Adrenal gland (tissue), 9 donors: ENCODE measurements at regions not wholly inside any gene's neighbourhood (a gene's known extent, or its start where the extent isn't known, plus 50 kb on each side); places are given as distances from the start of the nearest gene placed in this dataset.

Experiments
- DNase-seq, 7 donors: peaks; one replicate each; pipeline ENCODE4 v3.0.0-alpha.2; 2019 to 2020
- H3K27ac ChIP-seq, 5 donors: fragments of 200-600 bp; sonication (generic) in 4 of 5; 1 replicate in 3 of 5; 2 replicates in 2 of 5; pipeline versions ENCODE4 v1.5.1 to v1.8.0; 2016 to 2020; ENCODE audit warnings: mild to moderate bottlenecking in 1 of 5
- H3K27me3 ChIP-seq: fragments of 200-600 bp; 2 replicates; pipeline ENCODE4 v1.8.0; 2021
- H3K36me3 ChIP-seq, 2 donors: fragments of 200-600 bp; replicated peaks in 1 of 2; 1 replicate in 1 of 2; 2 replicates in 1 of 2; pipeline versions ENCODE4 v1.5.1 to v1.8.0; 2018 to 2022
- H3K4me1 ChIP-seq, 2 donors: fragments of 200-600 bp; replicated peaks in 1 of 2; 1 replicate in 1 of 2; 2 replicates in 1 of 2; pipeline versions ENCODE4 v1.5.1 to v1.8.0; 2018 to 2021
- H3K4me3 ChIP-seq, 4 donors: fragments of 200-600 bp; sonication (generic) in 3 of 4; one replicate each; pipeline ENCODE4 v1.5.1; 2016 to 2018
- H3K9me3 ChIP-seq, 3 donors: fragments of 200-600 bp; sonication (generic) in 1 of 3; replicated peaks in 1 of 3; 1 replicate in 2 of 3; 2 replicates in 1 of 3; pipeline versions ENCODE4 v1.5.1 to v1.8.0; 2016 to 2021
- POLR2A ChIP-seq, 2 donors: fragments of 450-650 bp; IDR thresholded peaks; one replicate each; pipeline ENCODE4 v1.6.1; 2017; ENCODE audit warnings: antibody characterized with exemption in 2 of 2, mild to moderate bottlenecking in 2 of 2, moderate library complexity in 1 of 2
- WGBS, 4 donors: extraction: QIAGEN DNeasy Blood & Tissue Kit in 2 of 4; methylation state at CpG; one replicate each; pipeline versions ENCODE4 v1.1.5 to v1.1.7; 2013 to 2017; 5-methylcytosine and 5-hydroxymethylcytosine counted together
- intact Hi-C, 2 donors: fragments of 100-400 bp; cut with DNase I; formaldehyde crosslinking; loops; one replicate each; pipeline versions ENCODE4 v1.14.1 to v1.15.0; 2022 to 2023
- TF ChIP-seq, protein P1 (sequence below), 6 experiments: fragments of 450-650 bp in 4 of 6; fragments of 200-600 bp in 2 of 6; sonication (generic) in 1 of 6; IDR thresholded peaks; 1 replicate in 5 of 6; 2 replicates in 1 of 6; pipeline versions ENCODE4 v1.5.1 to v1.8.0; 2016 to 2021; ENCODE audit warnings: antibody characterized with exemption in 6 of 6, mild to moderate bottlenecking in 2 of 6, moderate library complexity in 1 of 6
- donor health status: healthy with polysubstance abuse.
- donor health status: Bipolar disorder and iron deficiency.
- donor health status: DM: yes; HTN: yes; CAD: no.
- donor health status: DM: no; HTN: no; CAD: no.
- donor health status: DM: no; HTN: no; CAD: no.

DNA sequence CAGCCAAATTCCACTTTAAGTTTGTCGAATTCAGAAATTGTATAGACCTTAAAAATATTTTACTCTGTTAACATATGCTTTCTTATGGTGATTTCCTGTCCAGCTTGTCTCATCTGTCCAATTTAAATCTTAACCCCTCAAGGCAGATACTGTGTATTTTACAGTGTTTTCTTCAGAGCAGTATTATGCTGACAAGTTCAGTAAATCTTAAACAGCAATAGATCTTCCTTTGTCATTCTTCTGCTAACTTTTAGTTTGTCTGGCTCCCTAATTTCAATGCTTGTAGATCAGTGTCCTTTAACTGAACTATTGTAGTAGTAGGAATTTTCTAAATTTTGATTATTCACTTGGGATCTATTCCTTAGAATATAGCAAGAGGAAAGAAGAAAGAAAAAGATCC, 52.8 kb upstream of the MEIS1 start:
- DNase-seq, result no peak
- H3K27ac ChIP-seq, result no peak overlapping the region
- 64 to 77% (median 70%) methylated on average over 1 of the region's 1 CpG for WGBS, 4 donors
- H3K4me1 ChIP-seq, result no peaks in the 10 kb centered on the region
- TF ChIP-seq POLR2A (IDR thresholded peaks at IDR 0.05), result no peak
- TF ChIP-seq, protein P1, sequence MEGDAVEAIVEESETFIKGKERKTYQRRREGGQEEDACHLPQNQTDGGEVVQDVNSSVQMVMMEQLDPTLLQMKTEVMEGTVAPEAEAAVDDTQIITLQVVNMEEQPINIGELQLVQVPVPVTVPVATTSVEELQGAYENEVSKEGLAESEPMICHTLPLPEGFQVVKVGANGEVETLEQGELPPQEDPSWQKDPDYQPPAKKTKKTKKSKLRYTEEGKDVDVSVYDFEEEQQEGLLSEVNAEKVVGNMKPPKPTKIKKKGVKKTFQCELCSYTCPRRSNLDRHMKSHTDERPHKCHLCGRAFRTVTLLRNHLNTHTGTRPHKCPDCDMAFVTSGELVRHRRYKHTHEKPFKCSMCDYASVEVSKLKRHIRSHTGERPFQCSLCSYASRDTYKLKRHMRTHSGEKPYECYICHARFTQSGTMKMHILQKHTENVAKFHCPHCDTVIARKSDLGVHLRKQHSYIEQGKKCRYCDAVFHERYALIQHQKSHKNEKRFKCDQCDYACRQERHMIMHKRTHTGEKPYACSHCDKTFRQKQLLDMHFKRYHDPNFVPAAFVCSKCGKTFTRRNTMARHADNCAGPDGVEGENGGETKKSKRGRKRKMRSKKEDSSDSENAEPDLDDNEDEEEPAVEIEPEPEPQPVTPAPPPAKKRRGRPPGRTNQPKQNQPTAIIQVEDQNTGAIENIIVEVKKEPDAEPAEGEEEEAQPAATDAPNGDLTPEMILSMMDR (IDR thresholded peaks at IDR 0.05), result no peak
- H3K36me3 ChIP-seq, result no peaks in the 10 kb centered on the region
- peaks cover under 1% of the 10 kb centered on the region for H3K27me3 ChIP-seq
- H3K4me3 ChIP-seq, result no peak overlapping the region
- intact Hi-C loops, result no loop called here
- no peaks in the 10 kb centered on the region for H3K9me3 ChIP-seq

DNA sequence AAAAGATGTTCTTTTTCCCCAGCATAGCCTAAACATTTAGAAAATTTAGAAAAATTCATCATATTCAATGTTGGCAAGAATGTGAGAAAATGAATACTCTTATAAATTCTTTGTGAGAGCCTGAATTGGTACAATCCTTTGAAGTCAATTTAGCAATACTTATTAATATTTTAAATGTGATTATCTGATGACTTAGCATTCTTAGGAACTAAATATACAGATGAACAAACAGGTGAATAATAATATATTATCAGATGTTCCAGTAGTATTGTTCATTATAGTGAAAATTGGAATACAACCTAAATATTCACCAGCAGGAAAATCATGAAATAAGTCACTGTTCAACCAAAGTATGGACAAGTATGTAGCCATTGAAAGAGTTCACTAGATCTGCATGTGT, 55.5 kb upstream of the MEIS1 start:
- Histone ChIP-seq H3K9me3 (no peaks in the 10 kb centered on the region), H3K27me3 (no peaks in the 10 kb centered on the region), H3K4me3 (no peak overlapping the region), H3K4me1 (no peaks in the 10 kb centered on the region), H3K36me3 (no peaks in the 10 kb centered on the region), H3K27ac (no peak overlapping the region)
- TF ChIP-seq POLR2A (IDR thresholded peaks at IDR 0.05), result no peak
- TF ChIP-seq, protein P1 (IDR thresholded peaks at IDR 0.05), result no peak
- intact Hi-C loops, result no loop called here
- DNase-seq, result no peak

DNA sequence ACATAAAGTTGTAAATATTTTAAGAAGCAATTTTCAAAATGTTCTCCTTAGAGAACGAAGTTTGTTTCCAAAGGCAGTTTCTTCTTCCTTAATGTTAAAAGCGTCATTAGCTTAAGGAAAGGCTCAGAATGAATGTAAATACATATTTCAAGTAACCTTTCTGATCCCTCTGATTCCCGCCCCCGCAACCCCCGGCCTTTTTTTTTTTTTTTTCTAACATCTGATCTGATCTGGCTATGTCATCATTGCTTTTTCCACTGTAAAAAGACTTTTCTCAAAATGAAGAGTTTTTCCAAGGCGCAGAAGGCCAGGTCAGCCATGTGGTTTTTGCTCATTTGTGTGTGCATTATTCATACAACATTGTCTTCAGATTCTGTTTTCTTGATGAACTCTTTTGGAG, 57.1 kb upstream of the MEIS1 start:
- TF ChIP-seq, protein P1 (IDR thresholded peaks at IDR 0.05), result no peak
- no peak for TF ChIP-seq POLR2A (IDR thresholded peaks at IDR 0.05)
- no peaks in the 10 kb centered on the region for H3K27me3 ChIP-seq
- no peak overlapping the region for H3K4me3 ChIP-seq
- intact Hi-C loops, result no loop called here
- H3K4me1 ChIP-seq, result no peaks in the 10 kb centered on the region
- no peak for DNase-seq
- WGBS, 4 donors, result 63 to 71% (median 64%) methylated on average over 6 of the region's 6 CpGs
- no peaks in the 10 kb centered on the region for H3K9me3 ChIP-seq
- H3K27ac ChIP-seq, result no peak overlapping the region
- no peaks in the 10 kb centered on the region for H3K36me3 ChIP-seq

DNA sequence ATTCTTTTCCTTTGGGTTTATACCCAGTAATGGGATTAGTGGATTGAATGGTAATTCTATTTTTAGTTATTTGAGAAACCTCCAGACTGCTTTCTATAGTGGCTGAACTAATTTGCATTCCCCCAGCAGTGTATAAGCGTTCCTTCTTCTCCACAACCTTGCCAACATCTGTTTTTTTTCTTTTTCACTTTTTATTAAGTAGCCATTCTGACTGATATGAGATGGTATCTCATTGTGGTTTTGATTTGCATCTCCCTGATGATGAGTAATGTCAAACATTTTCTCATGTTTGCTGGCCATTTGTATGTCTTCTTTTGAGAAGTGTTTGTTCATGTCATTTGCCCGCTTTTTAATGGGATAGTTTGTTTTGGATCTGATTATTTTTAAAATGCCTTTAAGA, 64.1 kb upstream of the MEIS1 start:
- TF ChIP-seq, protein P1 (IDR thresholded peaks at IDR 0.05), result no peak
- TF ChIP-seq POLR2A (IDR thresholded peaks at IDR 0.05), result no peak
- H3K36me3 ChIP-seq, result no peaks in the 10 kb centered on the region
- H3K27me3 ChIP-seq, result no peaks in the 10 kb centered on the region
- intact Hi-C loops, result no loop called here
- H3K4me1 ChIP-seq, result no peaks in the 10 kb centered on the region
- H3K4me3 ChIP-seq, result no peak overlapping the region
- WGBS, 4 donors, result 84 to 89% (median 88%) methylated on average over 2 of the region's 2 CpGs
- H3K27ac ChIP-seq, result no peak overlapping the region
- no peaks in the 10 kb centered on the region for H3K9me3 ChIP-seq
- no peak for DNase-seq
